ENCODE measurements at regions not wholly inside any gene's neighbourhood (a gene's known extent, or its start where the extent isn't known, plus 50 kb on each side); places are given as distances from the start of the nearest gene placed in this dataset.

- TF ChIP-seq CTCF (conservative IDR thresholded peaks at IDR 0.05; ENCODE audit: low read length) (no peak), EZH2phosphoT487 (IDR thresholded peaks at IDR 0.05; ENCODE audit: borderline replicate concordance) (no peak)
Measured at GRCh38 chr10:7036951-7037350, 373.9 kb downstream of the SFMBT2 start.

All from Loucy (cell line).